ENCODE measurements at regions not wholly inside any gene's neighbourhood (a gene's known extent, or its start where the extent isn't known, plus 50 kb on each side); places are given as distances from the start of the nearest gene placed in this dataset.

GRCh38 chr18:30175621-30176225 is 866.8 kb downstream of the DSC3 start:
- H3K4me1 ChIP-seq (ENCODE audit: insufficient read depth, low read length, poor library complexity, severe bottlenecking): no peaks in the 10 kb centered on the region

GRCh38 chr18:30175061-30175574 is 867.4 kb downstream of the DSC3 start:
- no peak overlapping the region for H3K4me3 ChIP-seq (ENCODE audit: low read length, poor library complexity, severe bottlenecking)
- H3K36me3 ChIP-seq (ENCODE audit: insufficient read depth, low read length): no peaks in the 10 kb centered on the region
- H3K4me2 ChIP-seq (ENCODE audit: low read depth, low read length, poor library complexity, severe bottlenecking): no peak overlapping the region
- TF ChIP-seq EZH2phosphoT487 (IDR thresholded peaks at IDR 0.05; ENCODE audit: borderline replicate concordance) (no peak), CTCF (conservative IDR thresholded peaks at IDR 0.05; ENCODE audit: low read length) (no peak)
- H3K9ac ChIP-seq (ENCODE audit: low read depth, low read length, poor library complexity, severe bottlenecking): no peak overlapping the region
- H2AFZ ChIP-seq (ENCODE audit: low read length): no peak overlapping the region
- H3K9me2 ChIP-seq (replicated peaks; ENCODE audit: low read depth, low read length): no peaks in the 10 kb centered on the region
- no peaks in the 10 kb centered on the region for H3K4me1 ChIP-seq (ENCODE audit: insufficient read depth, low read length, poor library complexity, severe bottlenecking)
- H4K20me1 ChIP-seq (ENCODE audit: insufficient read depth, low read length, poor library complexity, severe bottlenecking): no peaks in the 10 kb centered on the region
- no peaks in the 10 kb centered on the region for H3K79me2 ChIP-seq (ENCODE audit: insufficient read depth, low read length)
- H3F3A ChIP-seq (ENCODE audit: low read depth): no peaks in the 10 kb centered on the region
- H3K27me3 ChIP-seq (ENCODE audit: insufficient read depth, low read length, poor library complexity, severe bottlenecking): no peaks in the 10 kb centered on the region
- H3K9me3 ChIP-seq (ENCODE audit: insufficient read depth, low read depth, low read length): no peaks in the 10 kb centered on the region

More at GRCh38 chr18:30175621-30176225, 866.8 kb downstream of the DSC3 start:
- H3K27me3 ChIP-seq (ENCODE audit: insufficient read depth, low read length, poor library complexity, severe bottlenecking): no peaks in the 10 kb centered on the region
- H4K20me1 ChIP-seq (ENCODE audit: insufficient read depth, low read length, poor library complexity, severe bottlenecking): no peaks in the 10 kb centered on the region
- H3F3A ChIP-seq (ENCODE audit: low read depth): no peaks in the 10 kb centered on the region
- H3K4me2 ChIP-seq (ENCODE audit: low read depth, low read length, poor library complexity, severe bottlenecking): no peak overlapping the region
- H3K36me3 ChIP-seq (ENCODE audit: insufficient read depth, low read length): no peaks in the 10 kb centered on the region
- no peak overlapping the region for H2AFZ ChIP-seq (ENCODE audit: low read length)
- H3K9me3 ChIP-seq (ENCODE audit: insufficient read depth, low read depth, low read length): no peaks in the 10 kb centered on the region
- H3K9me2 ChIP-seq (replicated peaks; ENCODE audit: low read depth, low read length): no peaks in the 10 kb centered on the region
- no peaks in the 10 kb centered on the region for H3K79me2 ChIP-seq (ENCODE audit: insufficient read depth, low read length)
- no peak overlapping the region for H3K9ac ChIP-seq (ENCODE audit: low read depth, low read length, poor library complexity, severe bottlenecking)
- TF ChIP-seq CTCF (conservative IDR thresholded peaks at IDR 0.05; ENCODE audit: low read length) (no peak), EZH2phosphoT487 (IDR thresholded peaks at IDR 0.05; ENCODE audit: borderline replicate concordance) (no peak)
- no peak overlapping the region for H3K4me3 ChIP-seq (ENCODE audit: low read length, poor library complexity, severe bottlenecking)

GRCh38 chr18:30163573-30163972 is 879.0 kb downstream of the DSC3 start:
- TF ChIP-seq CTCF (conservative IDR thresholded peaks at IDR 0.05; ENCODE audit: low read length) (no peak), EZH2phosphoT487 (IDR thresholded peaks at IDR 0.05; ENCODE audit: borderline replicate concordance) (no peak)
- H3K9ac ChIP-seq (ENCODE audit: low read depth, low read length, poor library complexity, severe bottlenecking): no peak overlapping the region

More at GRCh38 chr18:30163573-30163972, 879.0 kb downstream of the DSC3 start:
- Histone ChIP-seq H3K9me3 (ENCODE audit: insufficient read depth, low read depth, low read length) (no peaks in the 10 kb centered on the region), H3K79me2 (ENCODE audit: insufficient read depth, low read length) (no peaks in the 10 kb centered on the region), H4K20me1 (ENCODE audit: insufficient read depth, low read length, poor library complexity, severe bottlenecking) (no peaks in the 10 kb centered on the region), H3K27me3 (ENCODE audit: insufficient read depth, low read length, poor library complexity, severe bottlenecking) (no peaks in the 10 kb centered on the region), H3K36me3 (ENCODE audit: insufficient read depth, low read length) (no peaks in the 10 kb centered on the region), H3K4me2 (ENCODE audit: low read depth, low read length, poor library complexity, severe bottlenecking) (no peak overlapping the region), H3F3A (ENCODE audit: low read depth) (no peaks in the 10 kb centered on the region), H3K4me3 (ENCODE audit: low read length, poor library complexity, severe bottlenecking) (no peak overlapping the region), H2AFZ (ENCODE audit: low read length) (no peak overlapping the region), H3K4me1 (ENCODE audit: insufficient read depth, low read length, poor library complexity, severe bottlenecking) (no peaks in the 10 kb centered on the region), H3K9me2 (replicated peaks; ENCODE audit: low read depth, low read length) (no peaks in the 10 kb centered on the region)
